Peyer's patch (tissue), 4 donors: ENCODE measurements at regions not wholly inside any gene's neighbourhood (a gene's known extent, or its start where the extent isn't known, plus 50 kb on each side); places are given as distances from the start of the nearest gene placed in this dataset.

Source experiments
- DNase-seq, 3 donors: peaks; one replicate each; pipeline ENCODE4 v3.0.0-alpha.2; 2017 to 2019
- H3K27ac ChIP-seq, 4 donors: fragments of 200-600 bp; sonication (generic); one replicate each; pipeline ENCODE4 v1.5.1; 2016 to 2019
- H3K27me3 ChIP-seq, 2 donors: fragments of 200-600 bp; sonication (generic); one replicate each; pipeline ENCODE4 v1.5.1; 2019
- H3K36me3 ChIP-seq, 3 donors: fragments of 200-600 bp; sonication (generic); one replicate each; pipeline ENCODE4 v1.5.1; 2016 to 2019
- H3K4me1 ChIP-seq, 4 donors: fragments of 200-600 bp; sonication (generic); one replicate each; pipeline ENCODE4 v1.5.1; 2016 to 2019
- H3K4me3 ChIP-seq, 4 donors: fragments of 200-600 bp; sonication (generic); 1 replicate in 3 of 4; 2 replicates in 1 of 4; pipeline ENCODE4 v1.5.1; 2016 to 2019; ENCODE audit warnings: mild to moderate bottlenecking in 1 of 4
- H3K9me3 ChIP-seq, 4 donors: fragments of 200-600 bp; sonication (generic); one replicate each; pipeline ENCODE4 v1.5.1; 2016 to 2019; ENCODE audit warnings: mild to moderate bottlenecking in 1 of 4
- POLR2A ChIP-seq, 2 donors: fragments of 450-650 bp; IDR thresholded peaks; one replicate each; pipeline ENCODE4 v1.5.1; 2017; ENCODE audit warnings: antibody characterized with exemption in 2 of 2, mild to moderate bottlenecking in 2 of 2, moderate library complexity in 2 of 2
- TF ChIP-seq, protein P1 (sequence below), 6 experiments: fragments of 450-650 bp in 4 of 6; fragments of 200-600 bp in 2 of 6; sonication (generic) in 1 of 6; IDR thresholded peaks; one replicate each; pipeline ENCODE4 v1.5.1; 2017 to 2019; ENCODE audit warnings: antibody characterized with exemption in 6 of 6, mild to moderate bottlenecking in 3 of 6, moderate library complexity in 1 of 6

- no peak overlapping the region for H3K4me3 ChIP-seq
- DNase-seq, result no peak
- no peaks in the 10 kb centered on the region for H3K27me3 ChIP-seq
- H3K9me3 ChIP-seq, result no peaks in the 10 kb centered on the region
- H3K4me1 ChIP-seq, result no peaks in the 10 kb centered on the region
- TF ChIP-seq, protein P1, sequence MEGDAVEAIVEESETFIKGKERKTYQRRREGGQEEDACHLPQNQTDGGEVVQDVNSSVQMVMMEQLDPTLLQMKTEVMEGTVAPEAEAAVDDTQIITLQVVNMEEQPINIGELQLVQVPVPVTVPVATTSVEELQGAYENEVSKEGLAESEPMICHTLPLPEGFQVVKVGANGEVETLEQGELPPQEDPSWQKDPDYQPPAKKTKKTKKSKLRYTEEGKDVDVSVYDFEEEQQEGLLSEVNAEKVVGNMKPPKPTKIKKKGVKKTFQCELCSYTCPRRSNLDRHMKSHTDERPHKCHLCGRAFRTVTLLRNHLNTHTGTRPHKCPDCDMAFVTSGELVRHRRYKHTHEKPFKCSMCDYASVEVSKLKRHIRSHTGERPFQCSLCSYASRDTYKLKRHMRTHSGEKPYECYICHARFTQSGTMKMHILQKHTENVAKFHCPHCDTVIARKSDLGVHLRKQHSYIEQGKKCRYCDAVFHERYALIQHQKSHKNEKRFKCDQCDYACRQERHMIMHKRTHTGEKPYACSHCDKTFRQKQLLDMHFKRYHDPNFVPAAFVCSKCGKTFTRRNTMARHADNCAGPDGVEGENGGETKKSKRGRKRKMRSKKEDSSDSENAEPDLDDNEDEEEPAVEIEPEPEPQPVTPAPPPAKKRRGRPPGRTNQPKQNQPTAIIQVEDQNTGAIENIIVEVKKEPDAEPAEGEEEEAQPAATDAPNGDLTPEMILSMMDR (IDR thresholded peaks at IDR 0.05), result no peak
- TF ChIP-seq POLR2A (IDR thresholded peaks at IDR 0.05), result no peak
- H3K27ac ChIP-seq, result no peak overlapping the region
- H3K36me3 ChIP-seq, result no peaks in the 10 kb centered on the region
These were observed 154.7 kb upstream of the BOD1L1 start for GRCh38 chr4:13782231-13782630.

GRCh38 chr4:13783800-13784411, 156.4 kb upstream of the BOD1L1 start:
- no peaks in the 10 kb centered on the region for H3K36me3 ChIP-seq
- H3K27ac ChIP-seq, result no peak overlapping the region
- no peaks in the 10 kb centered on the region for H3K4me1 ChIP-seq
- no peak for DNase-seq
- no peaks in the 10 kb centered on the region for H3K9me3 ChIP-seq
- TF ChIP-seq POLR2A (IDR thresholded peaks at IDR 0.05), result no peak
- TF ChIP-seq, protein P1 (IDR thresholded peaks at IDR 0.05), result no peak
- H3K4me3 ChIP-seq, result no peak overlapping the region
- no peaks in the 10 kb centered on the region for H3K27me3 ChIP-seq

DNA sequence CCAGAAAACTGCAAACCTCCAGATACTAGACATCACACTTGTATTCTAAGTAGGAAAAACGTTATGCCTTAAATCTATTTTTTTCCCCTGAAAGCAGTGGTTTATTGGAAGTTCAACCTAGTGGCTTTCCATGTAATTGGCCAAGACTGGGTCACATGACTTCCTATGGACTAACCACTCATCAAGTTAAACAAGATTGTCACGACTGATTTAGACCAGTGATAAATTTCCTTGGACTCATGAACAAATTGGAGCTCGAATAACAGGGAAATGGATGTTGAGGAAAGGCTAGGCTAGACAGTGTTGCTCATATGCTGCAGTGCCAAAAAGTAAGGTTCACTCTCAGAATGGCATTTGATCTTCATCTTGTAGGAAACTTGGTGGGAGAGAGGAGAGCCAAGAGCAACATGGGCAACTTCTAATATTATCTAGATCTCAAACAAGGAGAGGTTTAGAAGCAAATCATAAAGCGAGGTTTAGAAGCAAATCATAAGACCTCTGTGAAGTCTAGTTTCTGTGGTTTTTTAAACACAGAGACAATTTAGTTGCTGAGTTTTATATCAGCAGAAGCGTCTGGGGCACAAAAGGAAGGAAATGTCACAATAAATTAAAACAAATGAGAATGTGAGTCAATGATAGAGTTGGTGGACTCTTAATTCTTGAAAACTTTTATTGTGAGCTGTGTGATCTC, 165.6 kb upstream of the BOD1L1 start:
- no peaks in the 10 kb centered on the region for H3K36me3 ChIP-seq
- no peak overlapping the region for H3K4me3 ChIP-seq
- TF ChIP-seq, protein P1 (IDR thresholded peaks at IDR 0.05), result no peak
- TF ChIP-seq POLR2A (IDR thresholded peaks at IDR 0.05), result no peak
- no peaks in the 10 kb centered on the region for H3K9me3 ChIP-seq
- no peaks in the 10 kb centered on the region for H3K4me1 ChIP-seq
- H3K27ac ChIP-seq, result no peak overlapping the region
- no peak for DNase-seq
- no peaks in the 10 kb centered on the region for H3K27me3 ChIP-seq

DNA sequence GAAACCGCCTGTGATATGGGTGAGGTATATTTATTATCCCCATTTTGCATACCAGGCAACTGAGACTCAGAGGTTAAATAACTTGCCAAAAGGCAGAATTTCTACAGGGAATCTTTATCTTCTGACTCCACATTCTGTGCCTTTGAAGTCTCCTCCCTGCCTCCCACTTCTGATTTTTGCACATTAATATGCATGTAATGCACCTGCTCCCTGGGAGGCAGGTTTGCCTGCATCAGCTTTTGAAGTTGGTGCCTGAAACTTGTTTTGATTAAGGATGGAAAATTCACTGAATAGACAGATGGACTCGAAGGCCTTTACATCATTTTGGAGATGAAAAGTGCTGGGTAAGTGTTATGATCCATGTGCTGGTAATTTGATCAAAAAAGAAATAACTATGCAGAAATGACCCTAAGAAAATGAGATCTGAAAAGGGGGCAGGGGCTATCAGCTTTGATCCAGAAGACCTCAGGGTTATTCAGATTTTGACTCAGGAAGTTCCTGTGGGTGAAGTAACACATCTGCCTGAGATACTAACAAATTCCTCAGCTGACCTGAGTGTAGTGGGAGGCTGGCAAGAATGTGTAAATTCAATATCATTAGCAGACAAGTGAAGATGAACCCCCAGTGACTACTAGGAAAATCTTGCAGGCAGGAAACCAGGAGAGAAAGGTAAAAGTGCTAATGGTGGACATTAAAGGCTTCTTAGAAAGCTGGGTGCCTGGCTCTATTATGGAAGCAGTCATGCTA, 167.5 kb upstream of the BOD1L1 start:
- no peak overlapping the region for H3K4me3 ChIP-seq
- H3K9me3 ChIP-seq, result no peaks in the 10 kb centered on the region
- H3K36me3 ChIP-seq, result no peaks in the 10 kb centered on the region
- no peaks in the 10 kb centered on the region for H3K4me1 ChIP-seq
- no peak for DNase-seq
- no peak for TF ChIP-seq POLR2A (IDR thresholded peaks at IDR 0.05)
- TF ChIP-seq, protein P1 (IDR thresholded peaks at IDR 0.05), result no peak
- H3K27me3 ChIP-seq, result no peaks in the 10 kb centered on the region
- H3K27ac ChIP-seq, result no peak overlapping the region

DNA sequence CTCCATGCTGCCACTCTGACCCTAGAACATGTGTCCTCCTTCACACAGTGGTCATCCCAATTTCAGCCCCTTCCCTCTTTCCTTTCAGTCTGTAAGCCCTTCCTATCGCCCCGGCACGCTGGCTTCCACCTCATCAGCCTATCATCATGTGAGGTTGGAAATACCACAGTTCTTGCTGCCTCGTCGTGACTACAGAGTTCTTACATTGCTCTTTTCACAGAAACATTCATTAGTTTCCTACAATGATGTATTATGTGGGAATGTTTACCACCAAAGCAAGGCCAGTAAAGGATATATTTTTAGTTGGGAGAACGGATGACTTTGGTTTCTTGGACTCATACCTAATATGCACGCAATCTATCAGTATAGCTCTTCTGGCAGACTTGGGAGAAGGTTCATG, 169.5 kb upstream of the BOD1L1 start:
- H3K4me1 ChIP-seq, result no peaks in the 10 kb centered on the region
- no peak overlapping the region for H3K4me3 ChIP-seq
- no peak overlapping the region for H3K27ac ChIP-seq
- no peaks in the 10 kb centered on the region for H3K36me3 ChIP-seq
- H3K9me3 ChIP-seq, result no peaks in the 10 kb centered on the region
- TF ChIP-seq, protein P1 (IDR thresholded peaks at IDR 0.05), result no peak
- no peak for TF ChIP-seq POLR2A (IDR thresholded peaks at IDR 0.05)
- no peak for DNase-seq
- no peaks in the 10 kb centered on the region for H3K27me3 ChIP-seq
